Neural progenitor cell (in vitro differentiated cells): ENCODE measurements at regions not wholly inside any gene's neighbourhood (a gene's known extent, or its start where the extent isn't known, plus 50 kb on each side); places are given as distances from the start of the nearest gene placed in this dataset.

Experiments used
- EZH2 ChIP-seq: fragments of 200-600 bp; sonication (generic); IDR thresholded peaks from 2 replicates; pipeline ENCODE4 v1.6.1; 2017; ENCODE audit warnings: antibody characterized with exemption, mild to moderate bottlenecking, moderate library complexity
- EZH2phosphoT487 ChIP-seq: fragments of 200-600 bp; sonication (generic); IDR thresholded peaks from 2 replicates; pipeline ENCODE4 v1.6.1; 2017; ENCODE audit warnings: antibody characterized with exemption
- TF ChIP-seq, protein P1 (sequence below): fragments of 200-600 bp; sonication (generic); IDR thresholded peaks from 2 replicates; pipeline ENCODE4 v1.5.1; 2017; ENCODE audit warnings: antibody characterized with exemption, mild to moderate bottlenecking

- TF ChIP-seq, protein P1, sequence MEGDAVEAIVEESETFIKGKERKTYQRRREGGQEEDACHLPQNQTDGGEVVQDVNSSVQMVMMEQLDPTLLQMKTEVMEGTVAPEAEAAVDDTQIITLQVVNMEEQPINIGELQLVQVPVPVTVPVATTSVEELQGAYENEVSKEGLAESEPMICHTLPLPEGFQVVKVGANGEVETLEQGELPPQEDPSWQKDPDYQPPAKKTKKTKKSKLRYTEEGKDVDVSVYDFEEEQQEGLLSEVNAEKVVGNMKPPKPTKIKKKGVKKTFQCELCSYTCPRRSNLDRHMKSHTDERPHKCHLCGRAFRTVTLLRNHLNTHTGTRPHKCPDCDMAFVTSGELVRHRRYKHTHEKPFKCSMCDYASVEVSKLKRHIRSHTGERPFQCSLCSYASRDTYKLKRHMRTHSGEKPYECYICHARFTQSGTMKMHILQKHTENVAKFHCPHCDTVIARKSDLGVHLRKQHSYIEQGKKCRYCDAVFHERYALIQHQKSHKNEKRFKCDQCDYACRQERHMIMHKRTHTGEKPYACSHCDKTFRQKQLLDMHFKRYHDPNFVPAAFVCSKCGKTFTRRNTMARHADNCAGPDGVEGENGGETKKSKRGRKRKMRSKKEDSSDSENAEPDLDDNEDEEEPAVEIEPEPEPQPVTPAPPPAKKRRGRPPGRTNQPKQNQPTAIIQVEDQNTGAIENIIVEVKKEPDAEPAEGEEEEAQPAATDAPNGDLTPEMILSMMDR = no peak
- TF ChIP-seq EZH2 (no peak), EZH2phosphoT487 (no peak)
These were observed 87.2 kb downstream of the CYB561 start for GRCh38 chr17:63358956-63359355.
